ENCODE measurements at regions not wholly inside any gene's neighbourhood (a gene's known extent, or its start where the extent isn't known, plus 50 kb on each side); places are given as distances from the start of the nearest gene placed in this dataset.

DNA sequence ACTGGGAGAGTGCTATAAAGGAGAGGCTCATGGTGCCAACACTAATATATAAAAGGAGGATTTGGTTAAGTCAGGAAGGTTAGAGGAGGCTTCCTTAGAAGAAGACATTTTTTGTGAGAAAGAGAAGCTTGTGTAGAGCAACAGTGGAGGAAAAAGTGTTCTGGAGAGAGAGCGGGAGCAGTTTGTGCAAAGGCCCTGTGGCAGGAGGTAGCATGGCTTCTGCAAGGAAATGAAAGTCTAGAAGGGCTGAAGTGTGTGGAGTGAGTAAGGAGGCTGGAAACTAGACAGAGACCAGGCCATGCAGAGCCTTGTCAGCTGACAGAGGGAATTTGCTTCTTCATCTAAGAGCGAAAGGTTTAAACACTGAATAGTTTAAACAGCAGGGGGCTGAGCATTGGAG lies 64.4 kb upstream of the ARAP3 start:
- Histone ChIP-seq H2AFZ (ENCODE audit: low read depth, low read length, poor library complexity, severe bottlenecking) (no peak overlapping the region), H3K36me3 (ENCODE audit: control insufficient read depth in 1 of 2, insufficient read depth in 2 of 2, low read length in 2 of 2) (no peaks in the 10 kb centered on the region), H3K4me1 (ENCODE audit: control insufficient read depth in 1 of 2, insufficient read depth in 2 of 2, low read length in 2 of 2) (no peaks in the 10 kb centered on the region; a peak in 1 of 4 replicates), H4K20me1 (ENCODE audit: insufficient read depth) (no peaks in the 10 kb centered on the region), H3K27me3 (ENCODE audit: insufficient read depth, low read length) (peaks cover 64% of the 10 kb centered on the region), H3K9me2 (ENCODE audit: insufficient read depth) (no peaks in the 10 kb centered on the region; the same call in 1 of the 2 replicates), H3K27ac (ENCODE audit: low read depth, low read length) (no peak overlapping the region), H3K4me2 (ENCODE audit: low read length) (no peak overlapping the region), H3K9ac (ENCODE audit: low read length) (no peak overlapping the region), H3K4me3 (replicated peaks in 1 of 2; ENCODE audit: low read depth in 1 of 2, low read length in 2 of 2) (no peak overlapping the region), H3K79me2 (ENCODE audit: insufficient read depth, low read length) (no peaks in the 10 kb centered on the region), H3K9me3 (ENCODE audit: control insufficient read depth in 1 of 2, insufficient read depth in 1 of 2, low read depth in 1 of 2, low read length in 2 of 2) (no peaks in the 10 kb centered on the region)
- ChIA-PET RAD21 (ENCODE audit: low non-redundant PET in 1 of 2, low total read pairs in 2 of 2, uncharacterized antibody in 2 of 2, unreplicated experiment in 2 of 2) (no interaction called here), CTCF (interaction anchor here (1.1 kb wide), 1 partner anchor 11 kb away, joined by 3 read pairs; no protein-coding TSS in a partner anchor), POLR2A (no interaction called here)
- BruUV-seq (replicated peaks): no TSS peak
- DNase-seq (ENCODE audit: low read depth, low spot score): no peak
- no peak for TF ChIP-seq POLR2A (IDR thresholded peaks at IDR 0.05; ENCODE audit: borderline replicate concordance, extremely low read depth, insufficient read depth, insufficient read length)
- TF ChIP-seq TCF7L2 (IDR thresholded peaks at IDR 0.05; ENCODE audit: borderline replicate concordance, extremely low read depth, insufficient read depth, insufficient read length): no peak
- TF ChIP-seq, protein P1, sequence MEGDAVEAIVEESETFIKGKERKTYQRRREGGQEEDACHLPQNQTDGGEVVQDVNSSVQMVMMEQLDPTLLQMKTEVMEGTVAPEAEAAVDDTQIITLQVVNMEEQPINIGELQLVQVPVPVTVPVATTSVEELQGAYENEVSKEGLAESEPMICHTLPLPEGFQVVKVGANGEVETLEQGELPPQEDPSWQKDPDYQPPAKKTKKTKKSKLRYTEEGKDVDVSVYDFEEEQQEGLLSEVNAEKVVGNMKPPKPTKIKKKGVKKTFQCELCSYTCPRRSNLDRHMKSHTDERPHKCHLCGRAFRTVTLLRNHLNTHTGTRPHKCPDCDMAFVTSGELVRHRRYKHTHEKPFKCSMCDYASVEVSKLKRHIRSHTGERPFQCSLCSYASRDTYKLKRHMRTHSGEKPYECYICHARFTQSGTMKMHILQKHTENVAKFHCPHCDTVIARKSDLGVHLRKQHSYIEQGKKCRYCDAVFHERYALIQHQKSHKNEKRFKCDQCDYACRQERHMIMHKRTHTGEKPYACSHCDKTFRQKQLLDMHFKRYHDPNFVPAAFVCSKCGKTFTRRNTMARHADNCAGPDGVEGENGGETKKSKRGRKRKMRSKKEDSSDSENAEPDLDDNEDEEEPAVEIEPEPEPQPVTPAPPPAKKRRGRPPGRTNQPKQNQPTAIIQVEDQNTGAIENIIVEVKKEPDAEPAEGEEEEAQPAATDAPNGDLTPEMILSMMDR (IDR thresholded peaks at IDR 0.05 in 2 of 3, conservative IDR thresholded peaks at IDR 0.05 in 1 of 3; ENCODE audit: borderline replicate concordance in 1 of 3, insufficient read depth in 1 of 3, low read depth in 2 of 3, low read length in 2 of 3): no peak
- no peak for TF ChIP-seq ELF1 (IDR thresholded peaks at IDR 0.05; ENCODE audit: borderline replicate concordance, low read depth)
- TF ChIP-seq, protein P2, sequence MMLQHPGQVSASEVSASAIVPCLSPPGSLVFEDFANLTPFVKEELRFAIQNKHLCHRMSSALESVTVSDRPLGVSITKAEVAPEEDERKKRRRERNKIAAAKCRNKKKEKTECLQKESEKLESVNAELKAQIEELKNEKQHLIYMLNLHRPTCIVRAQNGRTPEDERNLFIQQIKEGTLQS (IDR thresholded peaks at IDR 0.05): no peak
- no peak for TF ChIP-seq SIN3A (IDR thresholded peaks at IDR 0.05; ENCODE audit: low read depth)
- no peak for TF ChIP-seq JUND (IDR thresholded peaks at IDR 0.05)
- no peak for TF ChIP-seq RAD21 (IDR thresholded peaks at IDR 0.05; ENCODE audit: low read depth)
- no peak for TF ChIP-seq EZH2 (IDR thresholded peaks at IDR 0.05)
- TF ChIP-seq CEBPB (IDR thresholded peaks at IDR 0.05; ENCODE audit: low read depth): no peak
- TF ChIP-seq, protein P3, sequence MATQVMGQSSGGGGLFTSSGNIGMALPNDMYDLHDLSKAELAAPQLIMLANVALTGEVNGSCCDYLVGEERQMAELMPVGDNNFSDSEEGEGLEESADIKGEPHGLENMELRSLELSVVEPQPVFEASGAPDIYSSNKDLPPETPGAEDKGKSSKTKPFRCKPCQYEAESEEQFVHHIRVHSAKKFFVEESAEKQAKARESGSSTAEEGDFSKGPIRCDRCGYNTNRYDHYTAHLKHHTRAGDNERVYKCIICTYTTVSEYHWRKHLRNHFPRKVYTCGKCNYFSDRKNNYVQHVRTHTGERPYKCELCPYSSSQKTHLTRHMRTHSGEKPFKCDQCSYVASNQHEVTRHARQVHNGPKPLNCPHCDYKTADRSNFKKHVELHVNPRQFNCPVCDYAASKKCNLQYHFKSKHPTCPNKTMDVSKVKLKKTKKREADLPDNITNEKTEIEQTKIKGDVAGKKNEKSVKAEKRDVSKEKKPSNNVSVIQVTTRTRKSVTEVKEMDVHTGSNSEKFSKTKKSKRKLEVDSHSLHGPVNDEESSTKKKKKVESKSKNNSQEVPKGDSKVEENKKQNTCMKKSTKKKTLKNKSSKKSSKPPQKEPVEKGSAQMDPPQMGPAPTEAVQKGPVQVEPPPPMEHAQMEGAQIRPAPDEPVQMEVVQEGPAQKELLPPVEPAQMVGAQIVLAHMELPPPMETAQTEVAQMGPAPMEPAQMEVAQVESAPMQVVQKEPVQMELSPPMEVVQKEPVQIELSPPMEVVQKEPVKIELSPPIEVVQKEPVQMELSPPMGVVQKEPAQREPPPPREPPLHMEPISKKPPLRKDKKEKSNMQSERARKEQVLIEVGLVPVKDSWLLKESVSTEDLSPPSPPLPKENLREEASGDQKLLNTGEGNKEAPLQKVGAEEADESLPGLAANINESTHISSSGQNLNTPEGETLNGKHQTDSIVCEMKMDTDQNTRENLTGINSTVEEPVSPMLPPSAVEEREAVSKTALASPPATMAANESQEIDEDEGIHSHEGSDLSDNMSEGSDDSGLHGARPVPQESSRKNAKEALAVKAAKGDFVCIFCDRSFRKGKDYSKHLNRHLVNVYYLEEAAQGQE (IDR thresholded peaks at IDR 0.05; ENCODE audit: low read depth): no peak
- no peak for TF ChIP-seq ZNF274 (IDR thresholded peaks at IDR 0.05; ENCODE audit: low read depth, low read length)
- no peak for TF ChIP-seq ZFX (IDR thresholded peaks at IDR 0.05)
- TF ChIP-seq FOSL1 (IDR thresholded peaks at IDR 0.05; ENCODE audit: low read depth): no peak
- no peak for TF ChIP-seq YY1 (IDR thresholded peaks at IDR 0.05; ENCODE audit: extremely low read depth, insufficient replicate concordance, low read depth, low read length)
- TF ChIP-seq SRF (IDR thresholded peaks at IDR 0.05; ENCODE audit: low read depth): no peak
- no peak for TF ChIP-seq CBX3 (IDR thresholded peaks at IDR 0.05; ENCODE audit: low read depth)
- intact Hi-C loops (cut with micrococcal nuclease): no loop called here
- ATAC-seq: no peak

Measured in HCT116 (cell line).